Pulmonary artery endothelial cell (primary cell): ENCODE measurements at regions not wholly inside any gene's neighbourhood (a gene's known extent, or its start where the extent isn't known, plus 50 kb on each side); places are given as distances from the start of the nearest gene placed in this dataset.
"Not testable (repeated sequence)": the region's sequence is repeated elsewhere in the genome, so short reads cannot be mapped to it uniquely, and the experiment has no call there.

Experiments
- DNase-seq: peaks from one replicate; pipeline ENCODE4 v3.0.0-alpha.2; 2011; ENCODE audit warnings: low read depth, low spot score

GRCh38 chr22:49011769-49012648, 815.7 kb downstream of the BRD1 start:
- DNase-seq, result no peak

GRCh38 chr22:49011379-49011768, 816.3 kb downstream of the BRD1 start:
- DNase-seq, result no peak

GRCh38 chr22:49010901-49011300, 816.8 kb downstream of the BRD1 start:
- no peak for DNase-seq

GRCh38 chr22:49010070-49010863, 817.4 kb downstream of the BRD1 start:
- no peak for DNase-seq

- no peak for DNase-seq
Observed at GRCh38 chr22:49009359-49010063, 818.2 kb downstream of the BRD1 start.

- DNase-seq, result no peak
Observed at GRCh38 chr22:49008682-49009235, 818.9 kb downstream of the BRD1 start.

- DNase-seq, result no peak
Observed at GRCh38 chr22:49007013-49007653, 820.5 kb downstream of the BRD1 start.

- DNase-seq, result no peak
Observed at GRCh38 chr22:49006207-49007012, 821.3 kb downstream of the BRD1 start.

- no peak for DNase-seq
Observed at GRCh38 chr22:49005557-49005956, 822.1 kb downstream of the BRD1 start.

GRCh38 chr22:49004484-49005399, 822.9 kb downstream of the BRD1 start:
- DNase-seq, result no peak

GRCh38 chr22:48997605-48998004, 830.1 kb downstream of the BRD1 start:
- DNase-seq, result not testable (repeated sequence)

- no peak for DNase-seq
Observed at GRCh38 chr22:48993655-48994054, 834.0 kb downstream of the BRD1 start.

- DNase-seq, result no peak
Observed at GRCh38 chr22:48984639-48985038, 843.0 kb downstream of the BRD1 start.

GRCh38 chr22:48982321-48982905, 845.3 kb downstream of the BRD1 start:
- no peak for DNase-seq

- no peak for DNase-seq
Observed at GRCh38 chr22:48981371-48982061, 846.2 kb downstream of the BRD1 start.

- no peak for DNase-seq
Observed at GRCh38 chr22:48980918-48981317, 846.8 kb downstream of the BRD1 start.

- DNase-seq, result no peak
Observed at GRCh38 chr22:48980409-48980808, 847.3 kb downstream of the BRD1 start.

- no peak for DNase-seq
Observed at GRCh38 chr22:48979482-48979881, 848.2 kb downstream of the BRD1 start.
